Dendritic cell treated with granulocyte-macrophage colony-stimulating factor and Interleukin-4, amounts not matched to agents 40 ng/mL and 50 ng/mL, for 4 days (primary cell): ENCODE measurements at regions not wholly inside any gene's neighbourhood (a gene's known extent, or its start where the extent isn't known, plus 50 kb on each side); places are given as distances from the start of the nearest gene placed in this dataset.
"Not testable (repeated sequence)": the region's sequence is repeated elsewhere in the genome, so short reads cannot be mapped to it uniquely, and the experiment has no call there.

Experiments
- H3K27ac Mint-ChIP-seq: one replicate; pipeline ENCODE4 v1.8.0; 2022; ENCODE audit warnings: mild to moderate bottlenecking, mixed read lengths
- H3K27me3 Mint-ChIP-seq: one replicate; pipeline ENCODE4 v1.8.0; 2022; ENCODE audit warnings: mild to moderate bottlenecking, mixed read lengths
- H3K36me3 Mint-ChIP-seq: one replicate; pipeline ENCODE4 v1.8.0; 2022; ENCODE audit warnings: low read depth, mixed read lengths
- H3K4me1 Mint-ChIP-seq: one replicate; pipeline ENCODE4 v1.8.0; 2022; ENCODE audit warnings: low read depth, mixed read lengths
- H3K4me3 Mint-ChIP-seq: one replicate; pipeline ENCODE4 v1.8.0; 2022; ENCODE audit warnings: mild to moderate bottlenecking, moderate library complexity, mixed read lengths
- H3K9me3 Mint-ChIP-seq: one replicate; pipeline ENCODE4 v1.8.0; 2022; ENCODE audit warnings: mixed read lengths
- intact Hi-C: fragments of 100-400 bp; cut with micrococcal nuclease; formaldehyde crosslinking; loops from one replicate; pipeline ENCODE4 v1.15.0; 2022

- Mint-ChIP-seq H3K4me1 (no peaks in the 10 kb centered on the region), H3K36me3 (no peaks in the 10 kb centered on the region), H3K27me3 (no peaks in the 10 kb centered on the region), H3K4me3 (no peak overlapping the region), H3K9me3 (no peaks in the 10 kb centered on the region), H3K27ac (no peak overlapping the region)
- intact Hi-C loops, result no loop called here
Observed at GRCh38 chr18:1732143-1732542, 827.5 kb downstream of the ADCYAP1 start.

GRCh38 chr18:1746131-1746530 lies 825.2 kb downstream of the METTL4 start:
- no peak overlapping the region for H3K4me3 Mint-ChIP-seq

GRCh38 chr18:1751249-1751648 lies 820.1 kb downstream of the METTL4 start:
- Mint-ChIP-seq H3K27me3 (no peaks in the 10 kb centered on the region), H3K4me1 (no peaks in the 10 kb centered on the region), H3K4me3 (no peak overlapping the region), H3K36me3 (no peaks in the 10 kb centered on the region), H3K27ac (no peak overlapping the region), H3K9me3 (no peaks in the 10 kb centered on the region)
- intact Hi-C loops, result no loop called here

More at GRCh38 chr18:1746131-1746530, 825.2 kb downstream of the METTL4 start:
- H3K9me3 Mint-ChIP-seq, result no peaks in the 10 kb centered on the region
- no peak overlapping the region for H3K27ac Mint-ChIP-seq
- no peaks in the 10 kb centered on the region for H3K36me3 Mint-ChIP-seq
- no peaks in the 10 kb centered on the region for H3K4me1 Mint-ChIP-seq
- H3K27me3 Mint-ChIP-seq, result no peaks in the 10 kb centered on the region
- intact Hi-C loops, result no loop called here

- H3K36me3 Mint-ChIP-seq, result no peaks in the 10 kb centered on the region
- no peak overlapping the region for H3K4me3 Mint-ChIP-seq
- intact Hi-C loops, result no loop called here
- H3K27me3 Mint-ChIP-seq, result no peaks in the 10 kb centered on the region
- no peaks in the 10 kb centered on the region for H3K9me3 Mint-ChIP-seq
- no peak overlapping the region for H3K27ac Mint-ChIP-seq
- no peaks in the 10 kb centered on the region for H3K4me1 Mint-ChIP-seq
Observed at GRCh38 chr18:1760901-1761300, 810.4 kb downstream of the METTL4 start.

GRCh38 chr18:1774261-1774660 lies 797.0 kb downstream of the METTL4 start:
- no peaks in the 10 kb centered on the region for H3K4me1 Mint-ChIP-seq
- intact Hi-C loops, result no loop called here
- no peak overlapping the region for H3K27ac Mint-ChIP-seq
- no peaks in the 10 kb centered on the region for H3K36me3 Mint-ChIP-seq
- H3K27me3 Mint-ChIP-seq, result no peaks in the 10 kb centered on the region
- H3K4me3 Mint-ChIP-seq, result no peak overlapping the region
- H3K9me3 Mint-ChIP-seq, result no peaks in the 10 kb centered on the region

- H3K36me3 Mint-ChIP-seq, result no peaks in the 10 kb centered on the region
- no peaks in the 10 kb centered on the region for H3K9me3 Mint-ChIP-seq
- H3K27ac Mint-ChIP-seq, result no peak overlapping the region
- no peaks in the 10 kb centered on the region for H3K27me3 Mint-ChIP-seq
- intact Hi-C loops, result no loop called here
- no peak overlapping the region for H3K4me3 Mint-ChIP-seq
- H3K4me1 Mint-ChIP-seq, result no peaks in the 10 kb centered on the region
Observed at GRCh38 chr18:1777843-1778242, 793.5 kb downstream of the METTL4 start.

- Mint-ChIP-seq H3K9me3 (no peaks in the 10 kb centered on the region), H3K27ac (no peak overlapping the region), H3K4me3 (no peak overlapping the region), H3K36me3 (no peaks in the 10 kb centered on the region), H3K4me1 (no peaks in the 10 kb centered on the region), H3K27me3 (no peaks in the 10 kb centered on the region)
- intact Hi-C loops, result no loop called here
Observed at GRCh38 chr18:1778496-1779178, 792.7 kb downstream of the METTL4 start.

GRCh38 chr18:1779587-1779986 lies 791.7 kb downstream of the METTL4 start:
- no peak overlapping the region for H3K27ac Mint-ChIP-seq
- H3K9me3 Mint-ChIP-seq, result peaks cover 3% of the 10 kb centered on the region
- no peaks in the 10 kb centered on the region for H3K4me1 Mint-ChIP-seq
- no peaks in the 10 kb centered on the region for H3K36me3 Mint-ChIP-seq
- H3K4me3 Mint-ChIP-seq, result no peak overlapping the region
- H3K27me3 Mint-ChIP-seq, result no peaks in the 10 kb centered on the region
- intact Hi-C loops, result no loop called here

- intact Hi-C loops, result no loop called here
- no peaks in the 10 kb centered on the region for H3K27me3 Mint-ChIP-seq
- no peak overlapping the region for H3K27ac Mint-ChIP-seq
- H3K4me3 Mint-ChIP-seq, result no peak overlapping the region
- peaks cover 35% of the 10 kb centered on the region for H3K9me3 Mint-ChIP-seq
- no peaks in the 10 kb centered on the region for H3K36me3 Mint-ChIP-seq
- no peaks in the 10 kb centered on the region for H3K4me1 Mint-ChIP-seq
Observed at GRCh38 chr18:1784113-1784512, 787.2 kb downstream of the METTL4 start.

- H3K27ac Mint-ChIP-seq, H3K4me1 Mint-ChIP-seq, H3K4me3 Mint-ChIP-seq, intact Hi-C loops, H3K27me3 Mint-ChIP-seq, H3K36me3 Mint-ChIP-seq: not testable (repeated sequence)
- H3K9me3 Mint-ChIP-seq, result peaks cover 35% of the 10 kb centered on the region
Observed at GRCh38 chr18:1785980-1786379, 785.3 kb downstream of the METTL4 start.

- intact Hi-C loops, result no loop called here
- Mint-ChIP-seq H3K4me3 (no peak overlapping the region), H3K9me3 (no peaks in the 10 kb centered on the region), H3K4me1 (no peaks in the 10 kb centered on the region), H3K27me3 (no peaks in the 10 kb centered on the region), H3K36me3 (no peaks in the 10 kb centered on the region), H3K27ac (no peak overlapping the region)
Observed at GRCh38 chr18:1796636-1797035, 774.7 kb downstream of the METTL4 start.

GRCh38 chr18:1797235-1797634 lies 774.1 kb downstream of the METTL4 start:
- Mint-ChIP-seq H3K27me3 (no peaks in the 10 kb centered on the region), H3K4me1 (no peaks in the 10 kb centered on the region), H3K27ac (no peak overlapping the region), H3K9me3 (no peaks in the 10 kb centered on the region), H3K36me3 (no peaks in the 10 kb centered on the region), H3K4me3 (no peak overlapping the region)
- intact Hi-C loops, result no loop called here

GRCh38 chr18:1805521-1805920 lies 765.8 kb downstream of the METTL4 start:
- H3K4me1 Mint-ChIP-seq, result no peaks in the 10 kb centered on the region
- intact Hi-C loops, result no loop called here
- no peaks in the 10 kb centered on the region for H3K36me3 Mint-ChIP-seq
- no peak overlapping the region for H3K27ac Mint-ChIP-seq
- no peaks in the 10 kb centered on the region for H3K27me3 Mint-ChIP-seq
- no peaks in the 10 kb centered on the region for H3K9me3 Mint-ChIP-seq
- no peak overlapping the region for H3K4me3 Mint-ChIP-seq

- no peaks in the 10 kb centered on the region for H3K4me1 Mint-ChIP-seq
- intact Hi-C loops, result no loop called here
- H3K36me3 Mint-ChIP-seq, result no peaks in the 10 kb centered on the region
- H3K9me3 Mint-ChIP-seq, result peaks cover 11% of the 10 kb centered on the region
- no peaks in the 10 kb centered on the region for H3K27me3 Mint-ChIP-seq
- no peak overlapping the region for H3K4me3 Mint-ChIP-seq
- H3K27ac Mint-ChIP-seq, result no peak overlapping the region
Observed at GRCh38 chr18:1806884-1807615, 764.3 kb downstream of the METTL4 start.

GRCh38 chr18:1811282-1811681 lies 760.0 kb downstream of the METTL4 start:
- H3K27ac Mint-ChIP-seq, result no peak overlapping the region
- H3K4me1 Mint-ChIP-seq, result no peaks in the 10 kb centered on the region
- intact Hi-C loops, result no loop called here
- H3K4me3 Mint-ChIP-seq, result no peak overlapping the region
- H3K36me3 Mint-ChIP-seq, result no peaks in the 10 kb centered on the region
- H3K27me3 Mint-ChIP-seq, result no peaks in the 10 kb centered on the region
- H3K9me3 Mint-ChIP-seq, result peaks cover 11% of the 10 kb centered on the region
